Activated CD4-positive, alpha-beta T cell treated with anti-CD3 and anti-CD28 coated beads, Interleukin-2, amount 50 U/mL, for 16 hours (primary cell): ENCODE measurements at regions not wholly inside any gene's neighbourhood (a gene's known extent, or its start where the extent isn't known, plus 50 kb on each side); places are given as distances from the start of the nearest gene placed in this dataset.

Experiments
- DNase-seq: peaks from one replicate; pipeline ENCODE4 v3.0.0-alpha.2; 2020

DNA sequence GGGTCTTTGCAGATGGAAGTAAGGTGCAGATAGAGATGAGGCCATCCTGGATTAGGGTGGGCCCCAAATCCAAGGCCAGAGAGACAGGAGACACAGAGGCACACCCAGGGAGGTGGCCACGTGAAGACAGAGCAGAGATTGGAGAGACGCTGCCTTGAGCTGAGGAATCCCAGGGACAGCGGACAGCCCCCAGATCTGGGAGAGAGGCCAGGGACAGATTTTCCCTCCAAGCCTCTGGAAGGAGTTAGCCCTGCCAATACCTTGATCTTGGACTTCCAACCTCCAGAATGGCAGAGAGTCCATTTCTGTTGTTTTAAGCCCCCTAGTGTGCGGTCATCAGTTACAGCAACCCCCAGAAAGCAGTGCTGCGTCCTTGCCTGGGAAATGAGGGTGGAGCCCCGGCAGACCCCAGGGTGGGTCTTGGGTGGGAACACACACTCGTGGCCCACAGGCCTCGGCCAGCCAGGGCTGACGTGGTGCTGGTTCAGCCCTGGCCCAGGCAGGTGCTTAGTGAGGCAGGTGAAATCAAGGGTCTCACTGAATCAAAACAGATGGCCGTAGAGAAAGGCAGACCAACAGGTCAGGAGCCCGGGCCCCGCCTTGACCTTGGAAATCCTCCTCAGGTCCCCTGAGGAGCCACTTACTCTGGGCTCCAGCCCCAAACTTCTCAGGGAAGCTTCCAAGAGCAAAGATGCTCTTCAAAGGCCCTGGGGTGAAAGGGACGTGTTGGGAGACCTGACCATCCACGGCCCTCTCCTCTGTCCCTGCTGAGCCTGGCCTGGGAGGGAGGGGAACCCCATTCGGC is 169.3 kb downstream of the RBFOX3 start:
- no peak for DNase-seq

DNA sequence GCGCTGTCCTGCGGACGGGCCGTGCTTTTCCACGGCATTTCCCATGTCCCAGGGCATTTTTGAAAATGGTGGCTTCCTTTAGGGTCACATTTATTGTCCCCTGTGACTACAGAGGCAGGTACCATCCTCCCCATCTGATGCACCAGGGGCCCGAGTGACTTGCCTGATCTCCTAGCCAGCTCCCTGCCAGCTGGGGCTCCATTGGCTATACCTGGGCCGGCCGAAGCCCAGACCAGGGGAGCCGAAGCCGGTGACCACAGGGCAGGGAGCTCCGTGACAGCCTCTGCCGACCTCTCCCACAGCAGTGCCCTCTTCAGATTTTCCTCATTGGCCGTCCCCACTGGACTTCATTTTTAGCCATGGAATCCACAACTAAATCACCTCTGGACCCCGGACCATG is 170.6 kb downstream of the RBFOX3 start:
- no peak for DNase-seq

DNA sequence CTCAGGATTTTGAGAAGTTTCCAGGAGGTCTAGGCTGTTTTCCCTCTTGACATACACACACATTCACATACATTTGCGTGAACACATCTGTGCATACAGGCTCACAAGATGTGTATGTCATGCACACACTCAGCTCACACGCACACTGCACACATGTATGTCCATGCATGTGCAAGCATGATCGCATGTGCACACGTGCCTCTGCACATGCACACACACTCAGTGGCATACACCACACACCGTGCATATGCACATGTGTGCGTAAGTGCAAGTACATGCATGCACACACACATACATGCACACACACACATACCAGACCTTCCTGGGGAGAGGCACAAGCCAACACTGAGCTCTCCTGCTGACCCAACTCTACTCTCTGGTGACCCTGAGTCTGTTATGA is 171.4 kb downstream of the RBFOX3 start:
- no peak for DNase-seq

DNA sequence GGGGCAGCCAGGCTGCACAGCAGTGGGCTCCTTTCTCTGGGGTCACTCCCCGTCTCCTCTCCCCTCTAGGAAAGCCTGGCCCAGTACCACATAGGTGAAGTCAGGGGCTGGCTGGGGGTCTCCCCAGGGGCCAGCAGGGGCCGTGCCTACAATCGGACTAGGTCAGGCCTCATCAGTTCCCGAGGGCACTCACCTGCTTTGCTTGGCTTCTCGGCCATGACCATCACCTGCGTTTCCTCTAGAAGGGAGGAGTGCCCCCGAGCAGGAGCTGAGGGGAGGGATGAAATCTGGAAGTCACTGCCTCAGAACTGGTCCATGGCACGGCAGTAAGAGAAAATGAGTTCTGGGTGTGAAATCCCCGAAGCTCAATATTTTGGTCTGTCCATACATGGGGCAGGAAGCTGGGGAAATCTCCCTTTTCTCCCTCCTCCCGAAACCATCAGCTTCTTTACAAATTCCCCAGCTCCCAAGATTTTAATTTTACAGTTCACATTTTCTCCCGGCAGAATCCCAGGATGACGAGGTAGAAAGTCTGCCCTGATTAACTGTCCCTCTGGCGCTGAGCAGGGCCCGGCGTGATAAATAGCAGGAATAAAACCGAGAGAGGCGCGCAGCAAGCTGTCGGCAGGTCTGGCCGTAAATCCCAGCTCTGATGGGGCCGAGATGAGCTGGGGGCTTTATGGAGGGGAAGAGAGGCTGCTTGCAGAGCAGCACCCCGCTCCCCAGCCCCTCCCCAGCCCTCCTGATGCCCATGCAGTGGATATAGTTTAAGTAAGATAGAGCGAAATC is 172.1 kb downstream of the RBFOX3 start:
- no peak for DNase-seq

DNA sequence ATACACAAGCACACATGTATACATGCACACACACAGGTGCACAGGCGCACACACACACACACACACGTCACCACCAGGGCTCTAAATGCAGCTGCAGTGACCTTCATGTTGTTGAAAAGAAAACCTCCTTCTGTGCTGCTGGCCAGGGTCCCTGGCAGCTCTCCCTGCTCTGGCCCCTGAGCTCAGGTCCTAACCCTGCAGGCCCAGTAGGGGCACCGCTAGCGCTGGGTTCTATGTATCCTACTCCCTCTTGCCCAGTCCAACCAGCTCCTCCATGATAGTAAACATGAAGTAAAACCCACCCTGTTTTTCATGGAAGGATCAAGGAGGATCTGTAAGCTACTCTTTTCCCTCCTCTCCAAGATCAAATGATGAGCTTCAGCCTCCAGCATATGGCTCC is 172.8 kb downstream of the RBFOX3 start:
- no peak for DNase-seq

DNA sequence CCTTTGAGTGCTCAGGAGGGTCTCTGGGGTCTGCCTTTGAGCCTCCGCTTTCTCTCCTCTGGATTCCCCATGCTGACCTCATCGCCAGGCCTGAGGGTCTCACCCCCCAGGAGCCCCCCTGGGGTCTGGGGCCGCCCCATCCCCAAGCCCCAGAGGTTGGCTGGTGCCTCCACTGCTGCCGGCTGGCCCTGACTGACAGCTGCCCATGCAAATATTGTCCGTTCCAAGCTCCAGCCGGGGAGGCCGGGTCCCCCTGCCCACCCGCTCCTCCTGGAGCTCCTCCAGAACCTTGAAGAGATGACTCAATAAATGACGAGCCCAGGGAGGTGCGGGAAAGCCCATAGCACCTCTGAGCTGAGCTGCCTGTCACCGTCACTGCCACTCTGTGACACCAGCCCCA is 173.8 kb downstream of the RBFOX3 start:
- no peak for DNase-seq

DNA sequence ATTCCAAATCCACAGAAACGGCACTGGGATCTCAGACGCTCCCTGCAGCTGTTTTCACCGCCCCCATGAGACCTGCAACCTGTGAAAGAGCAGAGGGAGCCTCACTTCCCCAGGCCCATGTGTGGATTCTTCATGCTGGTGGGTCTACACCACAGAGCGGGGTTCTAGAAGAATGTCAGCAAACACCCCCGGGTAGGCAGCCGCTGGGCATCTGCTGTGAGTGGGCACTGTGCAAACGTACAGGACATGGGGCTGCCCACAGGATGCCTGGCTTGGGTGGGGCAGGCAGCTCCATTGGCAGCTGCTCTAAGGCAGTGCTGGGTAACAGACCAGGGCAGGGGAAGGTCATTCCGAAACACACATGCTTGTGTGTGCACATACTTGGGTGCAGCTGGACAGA is 174.9 kb downstream of the RBFOX3 start:
- DNase-seq, result no peak

DNA sequence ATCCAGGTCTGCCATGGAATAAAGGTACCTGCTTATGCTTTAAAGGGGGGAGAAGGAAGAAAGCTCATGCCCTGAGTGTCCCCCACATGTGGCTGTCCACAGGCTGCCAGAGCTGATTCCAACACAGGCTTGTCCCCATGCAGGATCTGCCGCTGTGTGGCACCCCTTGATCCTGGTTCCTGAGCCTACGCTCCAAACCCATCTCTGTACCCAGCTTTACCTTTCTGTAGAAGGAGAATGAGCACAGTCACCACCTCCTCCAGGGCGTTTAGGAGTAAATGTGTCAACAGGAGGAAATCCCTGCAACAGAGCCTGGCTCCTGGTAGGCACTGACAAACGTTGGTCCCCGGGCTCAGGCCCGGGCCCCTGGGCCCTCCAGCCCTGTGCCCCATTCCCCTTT is 175.6 kb downstream of the RBFOX3 start:
- no peak for DNase-seq

DNA sequence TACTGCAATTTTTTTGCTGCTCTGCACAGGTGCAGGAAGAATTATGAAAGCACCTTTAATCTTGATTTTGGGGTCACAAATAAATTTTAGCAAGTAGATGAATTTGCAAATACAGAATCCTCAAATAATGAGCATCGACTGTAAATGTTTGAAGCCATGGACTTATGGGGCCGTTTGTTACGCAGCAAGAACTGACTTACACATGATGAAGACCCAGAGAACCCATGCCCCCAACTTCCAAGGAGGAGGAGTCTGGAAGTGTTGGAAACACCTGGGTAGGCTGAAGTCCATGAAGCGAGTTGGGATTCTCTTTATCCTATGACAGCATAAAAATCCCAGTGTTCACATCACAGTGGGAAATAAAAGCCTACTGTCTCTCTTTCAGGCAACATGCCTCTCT is 176.6 kb downstream of the RBFOX3 start:
- DNase-seq, result no peak

DNA sequence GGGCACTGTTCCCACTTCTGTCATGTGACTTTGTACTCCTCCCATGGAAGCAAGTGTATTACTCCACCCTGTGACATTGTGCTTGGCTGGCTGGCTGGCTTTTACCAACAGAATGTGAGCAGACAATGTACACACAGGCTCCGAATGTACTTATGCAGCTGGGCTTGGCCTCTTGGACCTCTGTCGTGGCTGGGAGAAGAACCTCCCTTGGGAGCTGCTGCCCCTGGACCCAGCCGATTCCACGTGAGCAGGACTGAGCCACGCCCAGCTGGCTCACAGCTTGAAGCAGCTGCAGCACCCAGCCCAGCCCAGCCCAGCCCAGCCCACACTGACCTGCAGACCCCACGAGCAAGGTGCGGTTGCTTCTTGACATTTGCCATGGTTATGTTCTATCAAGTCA is 177.5 kb downstream of the RBFOX3 start:
- no peak for DNase-seq

DNA sequence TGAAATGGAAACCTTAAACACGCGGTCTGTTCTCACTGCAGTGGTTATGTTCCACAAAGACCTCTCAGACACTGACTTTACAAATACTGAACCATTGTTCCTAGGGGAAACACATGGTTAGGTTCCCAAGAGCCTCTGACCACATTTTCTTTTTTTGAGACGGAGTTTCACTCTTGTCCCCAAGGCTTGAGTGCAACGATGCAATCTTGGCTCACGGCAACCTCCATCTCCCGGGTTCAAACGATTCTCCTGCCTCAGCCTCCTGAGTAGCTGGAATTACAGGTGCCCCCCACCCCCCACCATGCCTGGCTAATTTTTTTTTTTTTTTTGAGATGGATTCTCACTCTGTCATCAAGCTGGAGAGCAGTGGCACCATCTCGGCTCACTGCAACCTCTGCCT is 179.7 kb downstream of the RBFOX3 start:
- DNase-seq, result no peak

DNA sequence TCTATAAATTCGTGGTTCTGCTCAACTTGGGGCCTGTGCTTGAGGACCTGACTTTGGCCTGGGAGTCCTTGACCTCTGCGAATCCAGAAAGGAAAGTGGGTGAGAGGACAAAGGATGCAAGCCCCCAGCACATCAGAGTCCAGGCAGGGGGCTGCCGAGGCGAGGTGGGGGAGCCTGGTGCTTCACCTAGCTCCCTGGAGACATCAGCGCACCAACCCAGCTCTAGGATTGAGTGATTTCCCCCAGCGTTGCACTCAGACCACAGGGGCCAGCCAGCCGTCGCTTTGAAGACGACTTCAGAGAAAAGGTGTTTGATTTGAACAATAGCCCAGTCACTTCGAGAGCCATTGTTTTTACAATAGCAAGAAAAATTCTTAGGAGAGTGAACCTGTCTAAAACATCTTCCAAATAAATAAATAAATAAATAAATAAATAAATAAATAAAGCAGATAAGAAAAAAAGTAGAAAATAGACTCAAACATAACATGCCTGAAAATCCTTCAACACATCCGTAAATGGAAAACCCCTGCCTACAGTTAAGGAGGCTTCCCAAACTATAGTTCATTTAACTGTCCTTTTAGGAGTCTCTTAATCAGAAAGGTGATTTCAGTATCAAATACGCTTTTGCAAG is 180.9 kb downstream of the RBFOX3 start:
- no peak for DNase-seq

DNA sequence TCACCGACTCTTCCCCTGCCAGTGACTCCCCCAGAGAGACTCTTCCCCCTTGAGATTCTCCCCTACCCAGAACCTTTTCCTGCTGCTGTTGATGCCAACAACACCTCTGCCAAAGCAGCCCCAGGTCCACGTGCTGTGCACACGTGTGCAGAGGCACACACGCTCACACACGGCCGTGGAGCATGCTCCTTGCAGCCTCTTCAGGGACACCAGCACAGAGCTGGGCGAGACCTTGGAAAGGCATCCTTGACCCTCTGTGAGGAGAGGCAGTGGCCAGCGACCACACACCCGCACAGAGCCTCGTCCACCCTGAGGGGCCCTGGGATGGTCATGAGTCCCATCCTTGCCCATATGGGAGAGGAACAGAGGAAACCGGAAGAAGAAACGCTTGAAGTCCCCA is 181.9 kb downstream of the RBFOX3 start:
- DNase-seq, result no peak

DNA sequence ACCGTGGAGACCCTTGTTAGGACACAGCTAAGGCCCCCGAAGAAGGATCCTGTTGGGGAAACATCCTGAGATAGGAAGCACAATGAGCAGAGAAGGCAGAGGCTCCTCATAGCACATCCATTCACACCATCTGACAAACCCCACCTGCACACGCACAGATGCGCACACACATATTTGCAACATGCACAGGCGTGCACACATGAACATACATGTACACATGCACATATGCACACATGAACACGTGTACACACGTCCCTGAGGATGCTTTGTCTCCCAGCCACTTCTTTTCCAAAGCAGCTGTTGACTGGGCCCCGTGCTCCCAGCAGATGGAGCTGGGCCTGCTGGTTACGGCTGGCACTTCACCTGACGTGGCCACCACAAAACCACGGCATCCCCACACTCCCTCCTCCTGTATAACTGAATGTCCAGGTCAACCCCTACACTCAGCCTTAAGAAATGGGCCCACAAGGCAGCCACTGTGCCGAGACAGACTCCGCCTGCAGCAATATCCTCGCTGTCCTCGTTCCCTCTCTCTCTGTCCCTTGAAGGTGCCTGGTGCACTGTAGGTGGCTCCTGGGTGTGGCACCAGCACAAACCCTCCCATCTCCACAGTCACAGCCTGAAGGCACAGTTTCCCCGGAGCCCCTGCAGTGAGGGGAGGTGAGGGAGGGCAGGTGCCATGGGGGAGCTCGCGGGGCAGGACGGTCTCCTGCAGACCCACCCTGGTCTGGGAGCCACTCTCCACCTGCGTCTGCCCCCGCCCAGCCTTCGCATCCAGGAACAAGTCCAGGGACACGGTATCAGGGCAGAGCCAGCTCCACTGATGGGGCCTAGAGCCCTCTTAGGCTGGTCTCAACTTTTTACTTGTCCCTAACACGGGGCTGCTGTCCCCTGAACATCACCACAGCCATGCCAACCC is 183.0 kb downstream of the RBFOX3 start:
- DNase-seq, result no peak

DNA sequence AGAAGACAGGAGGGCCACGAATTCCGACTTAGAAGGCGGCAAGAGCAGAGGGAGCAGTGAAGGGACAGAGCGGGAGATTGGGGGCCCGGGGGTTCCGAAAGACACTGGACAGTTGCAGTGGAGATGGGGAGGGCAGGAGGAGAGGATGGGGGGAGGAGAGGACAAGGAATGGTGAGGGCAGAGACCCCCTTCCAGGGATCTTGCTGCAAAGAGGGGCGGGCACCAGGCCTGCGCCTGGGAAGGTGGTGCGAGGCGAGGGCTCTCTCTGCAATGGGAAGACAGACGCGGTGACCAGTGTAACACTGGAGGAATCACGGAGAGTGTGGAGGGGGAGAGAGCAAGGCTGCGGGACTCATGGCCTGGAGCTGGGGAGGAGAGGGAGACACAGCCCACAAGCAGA is 185.2 kb downstream of the RBFOX3 start:
- DNase-seq, result no peak

DNA sequence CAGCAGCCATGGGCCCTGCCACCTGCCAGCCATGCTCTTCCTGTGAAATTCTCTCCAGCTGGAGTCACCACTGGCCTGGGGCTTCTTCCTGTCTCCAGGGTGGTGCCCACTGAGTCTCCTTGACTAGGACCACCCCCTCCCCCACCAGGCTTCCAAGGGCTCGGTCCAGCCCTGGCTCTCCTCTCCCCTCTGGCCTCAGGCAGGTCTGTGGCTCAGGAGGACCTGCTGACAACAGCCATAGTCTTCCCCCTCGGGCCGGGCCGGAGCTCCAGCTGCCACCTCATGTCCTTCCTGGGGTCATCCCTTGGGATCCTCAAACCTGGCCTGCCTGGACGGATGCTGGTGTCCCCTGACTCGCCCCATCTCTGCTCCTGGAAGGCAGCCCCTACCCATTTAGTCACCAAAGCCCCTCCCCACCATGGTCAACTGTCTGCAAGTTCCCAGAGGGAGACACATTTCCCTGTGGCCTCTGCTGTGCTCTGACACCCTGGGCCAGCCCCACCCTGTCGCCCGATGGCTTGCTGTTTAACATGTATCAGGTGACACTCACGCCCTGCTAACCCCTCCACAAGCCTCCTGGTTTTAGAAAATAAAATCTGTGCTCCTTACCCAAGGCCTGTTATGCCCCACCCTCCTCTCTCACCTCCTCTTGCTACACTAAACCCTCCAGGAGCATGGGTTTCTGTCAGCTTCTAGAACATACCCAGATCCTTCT is 186.2 kb downstream of the RBFOX3 start:
- no peak for DNase-seq

DNA sequence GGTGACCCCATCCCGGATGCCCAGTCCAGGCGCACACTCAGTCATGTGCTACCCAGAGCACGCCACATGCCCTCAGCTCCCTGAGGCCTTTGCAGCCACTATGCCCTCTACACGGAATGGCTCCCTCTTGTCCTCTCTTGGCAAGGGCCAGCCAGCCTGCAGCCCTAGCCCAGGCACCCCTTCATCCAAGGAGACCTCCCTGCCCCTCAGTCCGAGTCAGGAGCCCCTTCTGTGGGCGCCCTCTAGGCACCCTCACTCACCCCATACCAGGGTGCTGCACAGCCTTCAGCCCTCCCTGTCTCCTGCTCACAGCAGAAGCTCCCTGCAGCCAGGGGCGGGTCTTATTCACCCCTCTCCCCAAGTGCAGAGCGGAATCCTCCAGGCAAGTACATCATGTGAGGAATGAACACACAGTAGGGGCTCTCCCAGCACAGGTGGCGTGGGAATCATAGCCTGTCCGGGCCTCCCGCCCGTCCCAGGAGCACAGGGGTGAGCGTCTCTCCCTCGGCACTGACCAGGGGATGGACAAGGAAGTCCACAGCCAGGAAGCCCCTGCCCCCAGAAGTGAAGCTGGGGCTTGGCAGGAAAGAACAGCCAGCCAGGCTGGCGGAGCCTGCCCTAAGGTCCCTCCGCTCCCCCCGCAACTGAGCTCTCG is 186.9 kb downstream of the RBFOX3 start:
- DNase-seq, result no peak

DNA sequence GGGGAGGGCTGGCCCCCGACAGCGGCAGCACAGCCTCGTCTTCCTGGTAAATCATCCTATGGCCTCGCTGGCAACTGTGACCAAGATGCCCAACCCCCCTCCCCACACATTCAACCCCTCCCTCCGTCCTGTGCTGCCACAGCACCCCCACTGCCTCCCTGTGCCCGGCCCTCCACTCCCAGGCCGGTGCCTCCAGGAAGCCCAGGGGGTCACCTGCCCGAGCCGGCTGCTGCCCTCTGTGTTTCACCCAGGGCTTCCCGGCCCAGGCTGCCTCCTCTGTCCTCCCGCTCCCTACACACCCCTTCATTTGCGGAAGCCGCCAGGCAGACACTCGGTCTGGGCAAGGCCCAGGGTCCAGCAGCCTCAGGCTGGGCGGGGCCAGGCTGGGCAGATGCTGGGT is 188.6 kb downstream of the RBFOX3 start:
- no peak for DNase-seq

DNA sequence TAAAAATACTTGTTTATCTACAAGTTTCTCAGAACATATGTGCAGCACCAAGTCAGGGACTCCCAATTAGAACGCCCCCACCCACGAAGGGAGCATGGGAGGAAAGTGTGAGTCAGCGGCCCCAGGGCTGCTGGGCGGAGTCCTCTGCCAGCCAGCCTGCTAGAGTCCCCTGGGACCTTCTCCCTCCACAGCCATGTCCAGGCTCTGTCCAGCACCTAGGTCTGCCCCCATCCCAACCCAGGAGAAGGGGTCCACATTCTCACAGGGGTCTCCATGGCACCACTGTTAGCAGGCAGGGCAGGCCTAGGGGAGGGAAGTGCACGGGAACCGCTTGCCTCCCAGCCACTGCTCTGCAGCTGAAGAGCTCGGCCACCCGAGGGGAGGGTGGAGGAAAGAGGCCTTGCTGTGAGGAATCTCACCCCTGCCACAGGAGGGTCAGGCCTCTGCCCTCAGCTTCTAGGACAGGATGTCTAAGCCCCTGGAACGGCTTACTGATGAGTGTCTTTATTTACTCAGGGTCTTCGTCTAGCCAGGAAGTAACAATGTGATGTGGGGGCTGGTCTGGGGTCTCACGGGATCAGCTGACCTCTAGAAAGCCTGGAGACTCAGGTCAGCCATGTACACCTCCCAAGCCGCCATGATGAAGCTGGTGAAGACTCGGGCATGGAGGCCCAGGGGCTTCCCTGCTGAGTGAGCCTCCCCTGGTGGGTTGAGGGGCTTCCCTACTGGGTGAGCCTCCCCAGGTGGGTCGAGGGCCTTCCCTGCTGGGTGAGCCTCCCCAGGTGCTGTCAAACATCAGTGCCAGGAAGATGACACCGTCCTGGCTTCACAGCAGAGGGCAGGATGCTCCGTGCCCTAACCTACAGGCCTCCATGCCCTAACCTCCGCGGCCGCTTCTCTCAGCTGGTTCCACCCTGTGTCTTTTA is 190.3 kb downstream of the RBFOX3 start:
- DNase-seq, result no peak

DNA sequence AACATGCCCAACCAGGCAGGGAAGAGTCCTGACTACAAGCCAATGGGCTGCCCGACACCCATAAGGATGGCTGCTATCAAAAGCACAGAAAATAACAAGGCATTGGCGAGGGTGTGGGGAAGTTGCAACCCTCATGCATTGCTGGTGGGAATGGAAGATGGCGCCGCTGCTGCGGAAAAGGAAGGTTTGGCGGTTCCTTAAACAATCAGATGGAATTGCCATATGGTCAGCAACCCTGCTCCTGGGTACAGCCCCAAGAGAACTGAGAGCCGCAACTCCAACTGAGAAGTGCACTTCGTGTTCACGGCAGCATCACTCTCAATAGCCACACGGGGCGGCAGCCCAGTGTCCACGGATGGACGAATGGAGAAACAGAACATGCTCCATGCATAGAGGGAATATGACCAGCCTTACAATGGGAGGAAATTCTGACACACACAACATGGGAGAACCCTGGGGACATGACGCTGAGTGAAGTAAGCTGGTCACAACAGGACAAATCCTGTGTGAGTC is 193.3 kb downstream of the RBFOX3 start:
- no peak for DNase-seq
